HEK293 (cell line): ENCODE measurements at regions not wholly inside any gene's neighbourhood (a gene's known extent, or its start where the extent isn't known, plus 50 kb on each side); places are given as distances from the start of the nearest gene placed in this dataset.

Source experiments
- IKZF3 ChIP-seq: fragments of 450-650 bp; IDR thresholded peaks from 2 replicates; pipeline ENCODE4 v1.5.0; 2018; ENCODE audit warnings: missing biosample characterization, mild to moderate bottlenecking, missing genetic modification characterization, moderate library complexity
- KLF1 ChIP-seq: fragments of 450-650 bp; formaldehyde crosslinking; IDR thresholded peaks from 2 replicates; pipeline ENCODE4 v1.5.1; 2016; ENCODE audit warnings: missing biosample characterization, missing genetic modification characterization
- MZF1 ChIP-seq: fragments of 450-650 bp; formaldehyde crosslinking; IDR thresholded peaks from 2 replicates; pipeline ENCODE4 v1.5.1; 2017; ENCODE audit warnings: missing biosample characterization, missing genetic modification characterization, borderline replicate concordance
- SP7 ChIP-seq: fragments of 450-650 bp; formaldehyde crosslinking; IDR thresholded peaks from 2 replicates; pipeline ENCODE4 v1.5.1; 2016; ENCODE audit warnings: missing biosample characterization, missing genetic modification characterization
- TCF7L2 ChIP-seq: IDR thresholded peaks from 2 replicates; pipeline ENCODE4 v1.6.1; 2011; ENCODE audit warnings: low read depth, mild to moderate bottlenecking, inconsistent platforms, low read length, moderate library complexity, borderline replicate concordance
- TRIM28 ChIP-seq: IDR thresholded peaks from 2 replicates; pipeline ENCODE4 v1.6.1; 2011; ENCODE audit warnings: low read length, control low read depth, borderline replicate concordance
- ZBTB20 ChIP-seq: fragments of 450-650 bp; formaldehyde crosslinking; IDR thresholded peaks from 2 replicates; pipeline ENCODE4 v1.5.1; 2016; ENCODE audit warnings: missing biosample characterization, missing genetic modification characterization
- ZBTB21 ChIP-seq: fragments of 450-650 bp; formaldehyde crosslinking; IDR thresholded peaks from 2 replicates; pipeline ENCODE4 v1.5.1; 2017; ENCODE audit warnings: missing biosample characterization, missing genetic modification characterization
- ZNF112 ChIP-seq: fragments of 450-650 bp; formaldehyde crosslinking; IDR thresholded peaks from 2 replicates; pipeline ENCODE4 v1.5.0; 2017; ENCODE audit warnings: missing biosample characterization, missing genetic modification characterization
- ZNF184 ChIP-seq: fragments of 450-650 bp; IDR thresholded peaks from 2 replicates; pipeline ENCODE4 v1.5.1; 2018; ENCODE audit warnings: missing biosample characterization, mild to moderate bottlenecking, missing genetic modification characterization
- ZNF19 ChIP-seq: fragments of 450-650 bp; formaldehyde crosslinking; IDR thresholded peaks from 2 replicates; pipeline ENCODE4; 2016; ENCODE audit warnings: missing biosample characterization, missing genetic modification characterization, low read depth
- ZNF335 ChIP-seq: fragments of 450-650 bp; formaldehyde crosslinking; conservative IDR thresholded peaks from 2 replicates; pipeline ENCODE4 v1.5.1; 2016; ENCODE audit warnings: missing biosample characterization, missing genetic modification characterization
- ZNF341 ChIP-seq: fragments of 450-650 bp; formaldehyde crosslinking; IDR thresholded peaks from 2 replicates; pipeline ENCODE4; 2016; ENCODE audit warnings: low read depth, missing biosample characterization, missing genetic modification characterization
- ZNF366 ChIP-seq: fragments of 450-650 bp; formaldehyde crosslinking; conservative IDR thresholded peaks from 2 replicates; pipeline ENCODE4 v1.5.1; 2016; ENCODE audit warnings: missing biosample characterization, missing genetic modification characterization
- ZNF423 ChIP-seq: fragments of 450-650 bp; formaldehyde crosslinking; IDR thresholded peaks from 2 replicates; pipeline ENCODE4 v1.5.1; 2016; ENCODE audit warnings: missing biosample characterization, missing genetic modification characterization
- ZNF473 ChIP-seq: fragments of 450-650 bp; formaldehyde crosslinking; IDR thresholded peaks from 2 replicates; pipeline ENCODE4 v1.5.1; 2017; ENCODE audit warnings: missing biosample characterization, missing genetic modification characterization
- ZNF596 ChIP-seq: fragments of 450-650 bp; IDR thresholded peaks from 2 replicates; pipeline ENCODE4 v1.5.0; 2018; ENCODE audit warnings: missing biosample characterization, mild to moderate bottlenecking, missing genetic modification characterization, moderate library complexity
- ZNF624 ChIP-seq: fragments of 450-650 bp; formaldehyde crosslinking; IDR thresholded peaks from 2 replicates; pipeline ENCODE4 v1.5.1; 2017; ENCODE audit warnings: missing biosample characterization, missing genetic modification characterization
- ZNF670 ChIP-seq: fragments of 450-650 bp; formaldehyde crosslinking; IDR thresholded peaks from 2 replicates; pipeline ENCODE4 v1.5.1; 2016; ENCODE audit warnings: missing biosample characterization, missing genetic modification characterization, low read depth
- ZNF701 ChIP-seq: fragments of 450-650 bp; formaldehyde crosslinking; IDR thresholded peaks from 2 replicates; pipeline ENCODE4 v1.5.1; 2016; ENCODE audit warnings: missing biosample characterization, missing genetic modification characterization
- ZNF843 ChIP-seq: fragments of 450-650 bp; formaldehyde crosslinking; IDR thresholded peaks from 2 replicates; pipeline ENCODE4 v1.5.1; 2016; ENCODE audit warnings: missing biosample characterization, missing genetic modification characterization
- ZSCAN16 ChIP-seq: fragments of 450-650 bp; formaldehyde crosslinking; IDR thresholded peaks from 2 replicates; pipeline ENCODE4 v1.5.1; 2016; ENCODE audit warnings: missing biosample characterization, missing genetic modification characterization
- ZXDB ChIP-seq: fragments of 450-650 bp; formaldehyde crosslinking; IDR thresholded peaks from 2 replicates; pipeline ENCODE4 v1.5.1; 2016; ENCODE audit warnings: missing biosample characterization, missing genetic modification characterization
- TF ChIP-seq, protein P1 (sequence below): fragments of 450-650 bp; formaldehyde crosslinking; IDR thresholded peaks from 2 replicates; pipeline ENCODE4 v1.5.1; 2016; ENCODE audit warnings: missing biosample characterization, missing genetic modification characterization
- TF ChIP-seq, protein P2 (sequence below): fragments of 450-650 bp; formaldehyde crosslinking; IDR thresholded peaks from 2 replicates; pipeline ENCODE4 v1.5.1; 2016; ENCODE audit warnings: missing biosample characterization, missing genetic modification characterization
- TF ChIP-seq, protein P3 (sequence below): fragments of 450-650 bp; formaldehyde crosslinking; conservative IDR thresholded peaks from 2 replicates; pipeline ENCODE4 v1.5.1; 2016; ENCODE audit warnings: low read depth, missing biosample characterization, missing genetic modification characterization
- TF ChIP-seq, protein P4 (sequence below): fragments of 450-650 bp; formaldehyde crosslinking; IDR thresholded peaks from 2 replicates; pipeline ENCODE4 v1.5.1; 2017; ENCODE audit warnings: missing biosample characterization, missing genetic modification characterization
- TF ChIP-seq, protein P5 (sequence below): fragments of 450-650 bp; formaldehyde crosslinking; IDR thresholded peaks from 2 replicates; pipeline ENCODE4 v1.5.1; 2016; ENCODE audit warnings: missing biosample characterization, missing genetic modification characterization
- TF ChIP-seq, protein P6 (sequence below): fragments of 450-650 bp; formaldehyde crosslinking; IDR thresholded peaks from 2 replicates; pipeline ENCODE4 v1.5.1; 2016; ENCODE audit warnings: missing biosample characterization, missing genetic modification characterization

DNA sequence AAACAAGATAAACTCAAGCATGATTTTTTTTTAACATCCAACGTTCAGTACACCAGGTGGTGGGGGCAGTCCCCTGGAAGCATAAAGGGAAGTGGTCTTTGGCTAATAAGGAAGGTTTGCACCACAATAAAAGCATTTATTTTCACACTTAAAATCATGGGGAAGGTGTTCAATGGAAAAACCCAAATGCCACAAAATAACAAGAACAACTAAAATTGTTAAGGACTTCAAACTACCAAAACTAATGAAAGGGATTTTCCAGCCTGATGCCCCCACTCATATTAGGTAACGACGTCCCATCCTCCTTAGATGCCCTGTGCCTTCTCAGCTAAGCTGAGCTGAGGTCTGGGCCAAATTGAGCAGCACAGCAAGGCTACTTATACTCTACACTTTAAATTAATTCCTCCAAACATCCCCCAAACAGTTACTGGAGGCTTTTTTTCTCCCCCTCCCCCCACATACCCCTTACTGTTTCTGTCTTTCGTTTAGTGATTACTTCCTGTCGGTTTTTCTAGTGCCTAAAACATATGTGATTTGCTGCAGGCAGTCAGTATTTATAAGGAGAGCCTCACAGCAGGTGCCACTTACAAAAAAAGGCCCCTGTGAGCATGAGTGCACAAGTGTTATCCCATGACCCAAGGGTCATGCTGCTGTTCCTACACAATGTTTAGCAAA lies 259.7 kb upstream of the ZNF608 start (continued):
- TF ChIP-seq ZNF19 (tag by site-specific recombination) = no peak
- TF ChIP-seq ZNF112 (tag by site-specific recombination) = no peak
- 0 out of 2 replicates have a peak, but pooled peaks have one; percentile 15 for TF ChIP-seq ZNF624
- TF ChIP-seq ZNF596 = peak; percentile 12; the same call in 1 of the 2 replicates
- TF ChIP-seq, protein P1, sequence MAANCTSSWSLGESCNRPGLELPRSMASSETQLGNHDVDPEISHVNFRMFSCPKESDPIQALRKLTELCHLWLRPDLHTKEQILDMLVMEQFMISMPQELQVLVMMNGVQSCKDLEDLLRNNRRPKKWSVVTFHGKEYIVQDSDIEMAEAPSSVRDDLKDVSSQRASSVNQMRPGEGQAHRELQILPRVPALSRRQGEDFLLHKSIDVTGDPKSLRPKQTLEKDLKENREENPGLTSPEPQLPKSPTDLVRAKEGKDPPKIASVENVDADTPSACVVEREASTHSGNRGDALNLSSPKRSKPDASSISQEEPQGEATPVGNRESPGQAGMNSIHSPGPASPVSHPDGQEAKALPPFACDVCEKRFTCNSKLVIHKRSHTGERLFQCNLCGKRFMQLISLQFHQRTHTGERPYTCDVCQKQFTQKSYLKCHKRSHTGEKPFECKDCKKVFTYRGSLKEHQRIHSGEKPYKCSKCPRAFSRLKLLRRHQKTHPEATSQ = no peak
- 0 out of 2 replicates have a peak, but pooled peaks have one; percentile 27 for TF ChIP-seq ZBTB20
- no peak for TF ChIP-seq ZNF473
- TF ChIP-seq TRIM28 = peak; percentile 83
- TF ChIP-seq ZNF423 = peak; percentile 46; the same call in 1 of the 2 replicates
- TF ChIP-seq ZNF341 (tag by site-specific recombination) = 0 out of 2 replicates have a peak, but pooled peaks have one; percentile 22
- no peak for TF ChIP-seq ZNF366
- TF ChIP-seq, protein P2, sequence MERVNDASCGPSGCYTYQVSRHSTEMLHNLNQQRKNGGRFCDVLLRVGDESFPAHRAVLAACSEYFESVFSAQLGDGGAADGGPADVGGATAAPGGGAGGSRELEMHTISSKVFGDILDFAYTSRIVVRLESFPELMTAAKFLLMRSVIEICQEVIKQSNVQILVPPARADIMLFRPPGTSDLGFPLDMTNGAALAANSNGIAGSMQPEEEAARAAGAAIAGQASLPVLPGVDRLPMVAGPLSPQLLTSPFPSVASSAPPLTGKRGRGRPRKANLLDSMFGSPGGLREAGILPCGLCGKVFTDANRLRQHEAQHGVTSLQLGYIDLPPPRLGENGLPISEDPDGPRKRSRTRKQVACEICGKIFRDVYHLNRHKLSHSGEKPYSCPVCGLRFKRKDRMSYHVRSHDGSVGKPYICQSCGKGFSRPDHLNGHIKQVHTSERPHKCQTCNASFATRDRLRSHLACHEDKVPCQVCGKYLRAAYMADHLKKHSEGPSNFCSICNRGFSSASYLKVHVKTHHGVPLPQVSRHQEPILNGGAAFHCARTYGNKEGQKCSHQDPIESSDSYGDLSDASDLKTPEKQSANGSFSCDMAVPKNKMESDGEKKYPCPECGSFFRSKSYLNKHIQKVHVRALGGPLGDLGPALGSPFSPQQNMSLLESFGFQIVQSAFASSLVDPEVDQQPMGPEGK = peak; percentile 21; the same call in 1 of the 2 replicates
- TF ChIP-seq TCF7L2 = peak; percentile 85
- TF ChIP-seq, protein P3, sequence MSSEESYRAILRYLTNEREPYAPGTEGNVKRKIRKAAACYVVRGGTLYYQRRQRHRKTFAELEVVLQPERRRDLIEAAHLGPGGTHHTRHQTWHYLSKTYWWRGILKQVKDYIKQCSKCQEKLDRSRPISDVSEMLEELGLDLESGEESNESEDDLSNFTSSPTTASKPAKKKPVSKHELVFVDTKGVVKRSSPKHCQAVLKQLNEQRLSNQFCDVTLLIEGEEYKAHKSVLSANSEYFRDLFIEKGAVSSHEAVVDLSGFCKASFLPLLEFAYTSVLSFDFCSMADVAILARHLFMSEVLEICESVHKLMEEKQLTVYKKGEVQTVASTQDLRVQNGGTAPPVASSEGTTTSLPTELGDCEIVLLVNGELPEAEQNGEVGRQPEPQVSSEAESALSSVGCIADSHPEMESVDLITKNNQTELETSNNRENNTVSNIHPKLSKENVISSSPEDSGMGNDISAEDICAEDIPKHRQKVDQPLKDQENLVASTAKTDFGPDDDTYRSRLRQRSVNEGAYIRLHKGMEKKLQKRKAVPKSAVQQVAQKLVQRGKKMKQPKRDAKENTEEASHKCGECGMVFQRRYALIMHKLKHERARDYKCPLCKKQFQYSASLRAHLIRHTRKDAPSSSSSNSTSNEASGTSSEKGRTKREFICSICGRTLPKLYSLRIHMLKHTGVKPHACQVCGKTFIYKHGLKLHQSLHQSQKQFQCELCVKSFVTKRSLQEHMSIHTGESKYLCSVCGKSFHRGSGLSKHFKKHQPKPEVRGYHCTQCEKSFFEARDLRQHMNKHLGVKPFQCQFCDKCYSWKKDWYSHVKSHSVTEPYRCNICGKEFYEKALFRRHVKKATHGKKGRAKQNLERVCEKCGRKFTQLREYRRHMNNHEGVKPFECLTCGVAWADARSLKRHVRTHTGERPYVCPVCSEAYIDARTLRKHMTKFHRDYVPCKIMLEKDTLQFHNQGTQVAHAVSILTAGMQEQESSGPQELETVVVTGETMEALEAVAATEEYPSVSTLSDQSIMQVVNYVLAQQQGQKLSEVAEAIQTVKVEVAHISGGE (tag by site-specific recombination) = no peak
- 0 out of 2 replicates have a peak, but pooled peaks have one; percentile 53 for TF ChIP-seq ZXDB (tag by site-specific recombination)
- TF ChIP-seq, protein P4, sequence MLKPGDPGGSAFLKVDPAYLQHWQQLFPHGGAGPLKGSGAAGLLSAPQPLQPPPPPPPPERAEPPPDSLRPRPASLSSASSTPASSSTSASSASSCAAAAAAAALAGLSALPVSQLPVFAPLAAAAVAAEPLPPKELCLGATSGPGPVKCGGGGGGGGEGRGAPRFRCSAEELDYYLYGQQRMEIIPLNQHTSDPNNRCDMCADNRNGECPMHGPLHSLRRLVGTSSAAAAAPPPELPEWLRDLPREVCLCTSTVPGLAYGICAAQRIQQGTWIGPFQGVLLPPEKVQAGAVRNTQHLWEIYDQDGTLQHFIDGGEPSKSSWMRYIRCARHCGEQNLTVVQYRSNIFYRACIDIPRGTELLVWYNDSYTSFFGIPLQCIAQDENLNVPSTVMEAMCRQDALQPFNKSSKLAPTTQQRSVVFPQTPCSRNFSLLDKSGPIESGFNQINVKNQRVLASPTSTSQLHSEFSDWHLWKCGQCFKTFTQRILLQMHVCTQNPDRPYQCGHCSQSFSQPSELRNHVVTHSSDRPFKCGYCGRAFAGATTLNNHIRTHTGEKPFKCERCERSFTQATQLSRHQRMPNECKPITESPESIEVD (tag by site-specific recombination) = peak; percentile 83
- TF ChIP-seq ZNF701 (tag by site-specific recombination) = no peak
- TF ChIP-seq ZNF843 (tag by site-specific recombination) = peak; percentile 72; the same call in 1 of the 2 replicates
- TF ChIP-seq ZBTB21 (tag by site-specific recombination) = peak; percentile 48; the same call in 1 of the 2 replicates
- no peak for TF ChIP-seq ZNF670 (tag by site-specific recombination)
- TF ChIP-seq, protein P5, sequence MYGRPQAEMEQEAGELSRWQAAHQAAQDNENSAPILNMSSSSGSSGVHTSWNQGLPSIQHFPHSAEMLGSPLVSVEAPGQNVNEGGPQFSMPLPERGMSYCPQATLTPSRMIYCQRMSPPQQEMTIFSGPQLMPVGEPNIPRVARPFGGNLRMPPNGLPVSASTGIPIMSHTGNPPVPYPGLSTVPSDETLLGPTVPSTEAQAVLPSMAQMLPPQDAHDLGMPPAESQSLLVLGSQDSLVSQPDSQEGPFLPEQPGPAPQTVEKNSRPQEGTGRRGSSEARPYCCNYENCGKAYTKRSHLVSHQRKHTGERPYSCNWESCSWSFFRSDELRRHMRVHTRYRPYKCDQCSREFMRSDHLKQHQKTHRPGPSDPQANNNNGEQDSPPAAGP (tag by site-specific recombination) = no peak
- TF ChIP-seq, protein P6, sequence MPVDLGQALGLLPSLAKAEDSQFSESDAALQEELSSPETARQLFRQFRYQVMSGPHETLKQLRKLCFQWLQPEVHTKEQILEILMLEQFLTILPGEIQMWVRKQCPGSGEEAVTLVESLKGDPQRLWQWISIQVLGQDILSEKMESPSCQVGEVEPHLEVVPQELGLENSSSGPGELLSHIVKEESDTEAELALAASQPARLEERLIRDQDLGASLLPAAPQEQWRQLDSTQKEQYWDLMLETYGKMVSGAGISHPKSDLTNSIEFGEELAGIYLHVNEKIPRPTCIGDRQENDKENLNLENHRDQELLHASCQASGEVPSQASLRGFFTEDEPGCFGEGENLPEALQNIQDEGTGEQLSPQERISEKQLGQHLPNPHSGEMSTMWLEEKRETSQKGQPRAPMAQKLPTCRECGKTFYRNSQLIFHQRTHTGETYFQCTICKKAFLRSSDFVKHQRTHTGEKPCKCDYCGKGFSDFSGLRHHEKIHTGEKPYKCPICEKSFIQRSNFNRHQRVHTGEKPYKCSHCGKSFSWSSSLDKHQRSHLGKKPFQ (tag by site-specific recombination) = peak; percentile 68; the same call in 1 of the 2 replicates
- TF ChIP-seq IKZF3 (tag by site-specific recombination) = peak; percentile 87
- TF ChIP-seq SP7 (tag by site-specific recombination) = peak; percentile 78
- TF ChIP-seq ZNF335 (tag by site-specific recombination) = peak; percentile 70
- no peak for TF ChIP-seq KLF1
- TF ChIP-seq ZNF184 = no peak
- TF ChIP-seq MZF1 (tag by site-specific recombination) = peak; percentile 69; the same call in 1 of the 2 replicates
- TF ChIP-seq ZSCAN16 (tag by site-specific recombination) = no peak
